Thyroid gland (tissue), 4 donors: ENCODE measurements at regions not wholly inside any gene's neighbourhood (a gene's known extent, or its start where the extent isn't known, plus 50 kb on each side); places are given as distances from the start of the nearest gene placed in this dataset.

Source experiments
- POLR2A ChIP-seq, 2 donors: fragments of 450-650 bp; IDR thresholded peaks; one replicate each; pipeline ENCODE4 v1.6.1; 2017; ENCODE audit warnings: antibody characterized with exemption in 2 of 2, mild to moderate bottlenecking in 2 of 2, moderate library complexity in 1 of 2
- TF ChIP-seq, protein P1 (sequence below), 6 experiments: fragments of 200-600 bp in 3 of 6; fragments of 450-650 bp in 3 of 6; sonication (generic) in 3 of 6; IDR thresholded peaks; one replicate each; pipeline ENCODE4 v1.5.1; 2016 to 2019; ENCODE audit warnings: antibody characterized with exemption in 6 of 6, mild to moderate bottlenecking in 2 of 6, inconsistent platforms in 1 of 6, moderate library complexity in 1 of 6

DNA sequence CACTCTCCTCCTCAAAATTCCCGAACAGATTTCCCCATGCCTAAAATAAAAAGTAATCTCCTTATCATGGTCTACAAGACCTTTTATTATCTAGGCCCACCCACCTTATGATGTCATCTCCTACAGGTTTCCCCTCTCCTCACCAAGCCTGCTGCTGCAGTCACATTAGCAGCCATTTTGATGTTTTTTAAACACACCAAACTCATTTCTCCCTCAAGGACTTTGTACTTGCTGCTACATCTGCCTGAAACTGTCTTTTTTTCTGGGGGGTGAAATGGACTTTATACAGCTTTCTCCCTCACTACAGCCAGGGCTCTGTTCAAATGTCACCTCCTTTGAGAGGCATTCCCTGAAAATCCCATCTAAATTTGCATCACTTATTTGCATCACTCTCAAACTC, 90.2 kb upstream of the TAB3 start:
- TF ChIP-seq POLR2A (IDR thresholded peaks at IDR 0.05): no peak
- TF ChIP-seq, protein P1, sequence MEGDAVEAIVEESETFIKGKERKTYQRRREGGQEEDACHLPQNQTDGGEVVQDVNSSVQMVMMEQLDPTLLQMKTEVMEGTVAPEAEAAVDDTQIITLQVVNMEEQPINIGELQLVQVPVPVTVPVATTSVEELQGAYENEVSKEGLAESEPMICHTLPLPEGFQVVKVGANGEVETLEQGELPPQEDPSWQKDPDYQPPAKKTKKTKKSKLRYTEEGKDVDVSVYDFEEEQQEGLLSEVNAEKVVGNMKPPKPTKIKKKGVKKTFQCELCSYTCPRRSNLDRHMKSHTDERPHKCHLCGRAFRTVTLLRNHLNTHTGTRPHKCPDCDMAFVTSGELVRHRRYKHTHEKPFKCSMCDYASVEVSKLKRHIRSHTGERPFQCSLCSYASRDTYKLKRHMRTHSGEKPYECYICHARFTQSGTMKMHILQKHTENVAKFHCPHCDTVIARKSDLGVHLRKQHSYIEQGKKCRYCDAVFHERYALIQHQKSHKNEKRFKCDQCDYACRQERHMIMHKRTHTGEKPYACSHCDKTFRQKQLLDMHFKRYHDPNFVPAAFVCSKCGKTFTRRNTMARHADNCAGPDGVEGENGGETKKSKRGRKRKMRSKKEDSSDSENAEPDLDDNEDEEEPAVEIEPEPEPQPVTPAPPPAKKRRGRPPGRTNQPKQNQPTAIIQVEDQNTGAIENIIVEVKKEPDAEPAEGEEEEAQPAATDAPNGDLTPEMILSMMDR (IDR thresholded peaks at IDR 0.05): no peak
